PFSK-1 (cell line): ENCODE measurements at regions not wholly inside any gene's neighbourhood (a gene's known extent, or its start where the extent isn't known, plus 50 kb on each side); places are given as distances from the start of the nearest gene placed in this dataset.

Experiments used
- FOXP2 ChIP-seq: optimal IDR thresholded peaks from 2 replicates; pipeline ENCODE3; 2011; ENCODE audit warnings: borderline replicate concordance, control low read depth, inconsistent platforms; ENCODE audit not compliant: insufficient read depth; ENCODE audit errors: extremely low read length, extremely low read depth
- POLR2AphosphoS5 ChIP-seq: IDR thresholded peaks from 2 replicates; pipeline ENCODE4 v1.6.1; 2012; ENCODE audit warnings: low read depth, mild to moderate bottlenecking, control low read depth, low read length, moderate library complexity
- SIN3A ChIP-seq: IDR thresholded peaks from 2 replicates; pipeline ENCODE4 v1.6.1; 2012; ENCODE audit warnings: mild to moderate bottlenecking, low read length, moderate library complexity, borderline replicate concordance; ENCODE audit not compliant: insufficient read depth
- TAF1 ChIP-seq: IDR thresholded peaks from 2 replicates; pipeline ENCODE4 v1.6.1; 2012; ENCODE audit warnings: low read length, control low read depth, borderline replicate concordance; ENCODE audit not compliant: insufficient read depth
- TF ChIP-seq, protein P1 (sequence below), 2 experiments: IDR thresholded peaks; 2 replicates each; pipeline versions ENCODE4 v1.6.1 to v1.8.0; 2011 to 2012; ENCODE audit warnings: low read depth in 2 of 2, low read length in 2 of 2, control low read depth in 1 of 2, inconsistent platforms in 1 of 2, mild to moderate bottlenecking in 1 of 2, moderate library complexity in 1 of 2; ENCODE audit not compliant: insufficient read depth in 1 of 2

DNA sequence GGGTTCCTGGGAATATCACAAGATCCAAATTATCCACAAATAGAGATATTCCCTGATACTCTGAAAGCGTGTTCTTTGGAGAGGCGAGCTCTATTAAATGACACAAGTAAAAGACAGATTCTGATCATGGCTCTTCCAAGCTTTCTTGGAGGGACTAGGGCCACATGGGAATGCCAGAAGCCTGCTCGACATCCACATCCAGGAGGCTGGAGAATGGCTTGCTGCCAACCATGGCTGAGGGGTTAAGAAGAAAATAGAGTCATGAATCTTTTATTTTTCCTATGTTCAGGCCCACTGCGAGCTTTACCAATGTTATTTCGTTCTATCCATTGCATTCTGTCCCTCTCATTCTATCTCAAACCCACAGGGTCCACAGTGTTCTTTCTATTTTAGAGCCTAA is 1018.0 kb upstream of the CELF2 start:
- TF ChIP-seq POLR2AphosphoS5 (no peak), FOXP2 (no peak), SIN3A (no peak), TAF1 (no peak)
- TF ChIP-seq, protein P1, sequence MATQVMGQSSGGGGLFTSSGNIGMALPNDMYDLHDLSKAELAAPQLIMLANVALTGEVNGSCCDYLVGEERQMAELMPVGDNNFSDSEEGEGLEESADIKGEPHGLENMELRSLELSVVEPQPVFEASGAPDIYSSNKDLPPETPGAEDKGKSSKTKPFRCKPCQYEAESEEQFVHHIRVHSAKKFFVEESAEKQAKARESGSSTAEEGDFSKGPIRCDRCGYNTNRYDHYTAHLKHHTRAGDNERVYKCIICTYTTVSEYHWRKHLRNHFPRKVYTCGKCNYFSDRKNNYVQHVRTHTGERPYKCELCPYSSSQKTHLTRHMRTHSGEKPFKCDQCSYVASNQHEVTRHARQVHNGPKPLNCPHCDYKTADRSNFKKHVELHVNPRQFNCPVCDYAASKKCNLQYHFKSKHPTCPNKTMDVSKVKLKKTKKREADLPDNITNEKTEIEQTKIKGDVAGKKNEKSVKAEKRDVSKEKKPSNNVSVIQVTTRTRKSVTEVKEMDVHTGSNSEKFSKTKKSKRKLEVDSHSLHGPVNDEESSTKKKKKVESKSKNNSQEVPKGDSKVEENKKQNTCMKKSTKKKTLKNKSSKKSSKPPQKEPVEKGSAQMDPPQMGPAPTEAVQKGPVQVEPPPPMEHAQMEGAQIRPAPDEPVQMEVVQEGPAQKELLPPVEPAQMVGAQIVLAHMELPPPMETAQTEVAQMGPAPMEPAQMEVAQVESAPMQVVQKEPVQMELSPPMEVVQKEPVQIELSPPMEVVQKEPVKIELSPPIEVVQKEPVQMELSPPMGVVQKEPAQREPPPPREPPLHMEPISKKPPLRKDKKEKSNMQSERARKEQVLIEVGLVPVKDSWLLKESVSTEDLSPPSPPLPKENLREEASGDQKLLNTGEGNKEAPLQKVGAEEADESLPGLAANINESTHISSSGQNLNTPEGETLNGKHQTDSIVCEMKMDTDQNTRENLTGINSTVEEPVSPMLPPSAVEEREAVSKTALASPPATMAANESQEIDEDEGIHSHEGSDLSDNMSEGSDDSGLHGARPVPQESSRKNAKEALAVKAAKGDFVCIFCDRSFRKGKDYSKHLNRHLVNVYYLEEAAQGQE (IDR thresholded peaks at IDR 0.05; ENCODE audit: insufficient read depth in 1 of 2, low read depth in 2 of 2, low read length in 2 of 2) = no peak

DNA sequence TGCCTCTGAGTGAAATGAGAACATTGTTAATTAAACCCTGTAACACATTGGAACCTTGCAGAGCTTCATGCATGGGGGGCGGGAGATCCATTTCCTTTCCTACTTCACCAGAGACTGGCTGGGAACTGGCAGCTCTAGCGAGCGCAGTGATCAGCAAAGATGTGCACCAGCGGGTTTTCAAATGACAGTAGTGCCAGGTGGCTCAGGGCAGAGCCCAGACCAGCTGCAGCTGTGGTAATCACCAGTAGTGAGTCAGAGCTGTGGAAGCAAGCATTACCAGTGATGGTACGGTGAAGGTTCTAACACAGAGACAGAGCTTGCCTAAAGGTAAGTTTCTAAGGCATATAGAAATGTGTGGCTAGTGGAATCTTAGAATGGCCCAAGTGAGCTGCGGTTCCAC is 1009.7 kb upstream of the CELF2 start:
- TF ChIP-seq SIN3A = no peak
- no peak for TF ChIP-seq FOXP2
- TF ChIP-seq TAF1 = no peak

- TF ChIP-seq TAF1 (no peak), SIN3A (no peak), FOXP2 (no peak), POLR2AphosphoS5 (no peak)
- TF ChIP-seq, protein P1 (IDR thresholded peaks at IDR 0.05; ENCODE audit: insufficient read depth in 1 of 2, low read depth in 2 of 2, low read length in 2 of 2) = no peak
Observed at GRCh38 chr10:10010397-10010796, 1007.3 kb upstream of the CELF2 start.

GRCh38 chr10:10014846-10015245 is 1002.8 kb upstream of the CELF2 start:
- TF ChIP-seq SIN3A (no peak), FOXP2 (no peak), POLR2AphosphoS5 (no peak), TAF1 (no peak)
- TF ChIP-seq, protein P1 (IDR thresholded peaks at IDR 0.05; ENCODE audit: insufficient read depth in 1 of 2, low read depth in 2 of 2, low read length in 2 of 2) = no peak

DNA sequence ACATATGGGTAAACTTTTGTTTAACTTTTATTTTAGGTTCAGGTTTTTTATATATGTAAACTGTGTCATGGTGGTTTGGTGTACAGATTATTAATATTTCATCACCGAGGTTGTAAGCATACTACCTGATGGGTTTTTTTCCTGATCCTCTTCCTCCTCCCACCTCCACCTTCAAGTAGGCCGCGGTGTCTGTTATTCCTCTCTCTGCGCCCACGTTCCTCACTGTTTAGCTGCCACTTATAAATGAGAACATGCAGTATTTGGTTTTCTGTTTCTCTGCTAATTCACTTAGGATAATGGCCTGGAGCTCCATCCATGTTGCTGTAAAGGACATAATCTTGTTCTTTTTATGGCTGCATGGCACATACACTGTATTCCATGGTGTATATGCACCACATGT is 1000.0 kb upstream of the CELF2 start:
- TF ChIP-seq POLR2AphosphoS5 (no peak), FOXP2 (no peak), TAF1 (no peak), SIN3A (no peak)
- TF ChIP-seq, protein P1 (IDR thresholded peaks at IDR 0.05; ENCODE audit: insufficient read depth in 1 of 2, low read depth in 2 of 2, low read length in 2 of 2) = no peak
